Prostate gland (tissue), 2 donors: ENCODE measurements at regions not wholly inside any gene's neighbourhood (a gene's known extent, or its start where the extent isn't known, plus 50 kb on each side); places are given as distances from the start of the nearest gene placed in this dataset.

Experiments used
- CTCF ChIP-seq, 4 experiments: fragments of 200-600 bp in 2 of 4; fragments of 450-650 bp in 2 of 4; sonication (generic) in 2 of 4; IDR thresholded peaks; 1 replicate in 3 of 4; 2 replicates in 1 of 4; pipeline ENCODE4 v1.5.1; 2016 to 2019; ENCODE audit warnings: antibody characterized with exemption in 4 of 4, mild to moderate bottlenecking in 2 of 4, moderate library complexity in 2 of 4
- POLR2A ChIP-seq: fragments of 450-650 bp; IDR thresholded peaks from one replicate; pipeline ENCODE4 v1.6.1; 2016; ENCODE audit warnings: antibody characterized with exemption, mild to moderate bottlenecking

- TF ChIP-seq CTCF (IDR thresholded peaks at IDR 0.05) (no peak), POLR2A (no peak)
Observed at GRCh38 chr10:78544423-78545090, 510.9 kb downstream of the RPS24 start.
